Caco-2 (cell line): ENCODE measurements at regions not wholly inside any gene's neighbourhood (a gene's known extent, or its start where the extent isn't known, plus 50 kb on each side); places are given as distances from the start of the nearest gene placed in this dataset.
A peak's percentile ranks its signal among the peaks of the same experiment; 100 is the strongest.

Experiments
- BruUV-seq: library from RNA; stranded (reverse); fragments of 400-500 nt; replicated peaks from 2 replicates; lab custom pipeline; 2021; lab: Mats Ljungman, UMichigan
- CTCF ChIA-PET: fragments of 300-600 bp; sonication (Branson Sonifier 250); formaldehyde crosslinking; loops from one replicate; lab custom pipeline; 2022; ENCODE audit warnings: antibody characterized with exemption; lab: Charles Lee
- POLR2A ChIA-PET: fragments of 300-600 bp; sonication (Branson Sonifier 250); formaldehyde crosslinking; loops from one replicate; lab custom pipeline; 2022; ENCODE audit warnings: antibody characterized with exemption; lab: Charles Lee
- DNase-seq, 2 experiments: peaks; one replicate each; pipeline versions ENCODE4 v3.0.0 to v3.0.0-alpha.2; 2020 to 2022
- H3K27me3 ChIP-seq: replicated peaks from 2 replicates; pipeline ENCODE4 v1.6.0; 2011; ENCODE audit warnings: low read length; ENCODE audit not compliant: control insufficient read depth, insufficient read depth
- H3K36me3 ChIP-seq: 2 replicates; pipeline ENCODE4 v1.5.1; 2011; ENCODE audit warnings: low read length; ENCODE audit not compliant: control insufficient read depth, insufficient read depth
- H3K4me1 ChIP-seq: fragments of 250-450 bp; sonication (Bioruptor Pico); 2 replicates; pipeline ENCODE4 v1.5.1; 2020; ENCODE audit warnings: mild to moderate bottlenecking
- H3K4me3 ChIP-seq: 2 replicates; pipeline ENCODE4 v1.5.1; 2011; ENCODE audit warnings: low read depth, mild to moderate bottlenecking, control low read depth, low read length
- H3K9me3 ChIP-seq: fragments of 250-450 bp; sonication (Bioruptor Pico); 2 replicates; pipeline ENCODE4 v1.5.1; 2020; ENCODE audit warnings: mild to moderate bottlenecking, moderate library complexity
- H3K27ac Mint-ChIP-seq: one replicate; pipeline ENCODE4 v1.8.0; 2022; ENCODE audit warnings: mixed read lengths; ENCODE audit not compliant: unreplicated experiment
- H3K27me3 Mint-ChIP-seq: one replicate; pipeline ENCODE4 v1.8.0; 2022; ENCODE audit warnings: mixed read lengths; ENCODE audit not compliant: insufficient read depth, unreplicated experiment
- H3K36me3 Mint-ChIP-seq: one replicate; pipeline ENCODE4 v1.8.0; 2022; ENCODE audit warnings: mild to moderate bottlenecking, mixed read lengths; ENCODE audit not compliant: insufficient read depth, unreplicated experiment
- H3K4me1 Mint-ChIP-seq: one replicate; pipeline ENCODE4 v1.8.0; 2022; ENCODE audit warnings: low read depth, mixed read lengths; ENCODE audit not compliant: unreplicated experiment
- H3K4me3 Mint-ChIP-seq: one replicate; pipeline ENCODE4 v1.8.0; 2022; ENCODE audit warnings: mild to moderate bottlenecking, moderate library complexity, mixed read lengths; ENCODE audit not compliant: unreplicated experiment
- H3K9me3 Mint-ChIP-seq: one replicate; pipeline ENCODE4 v1.8.0; 2022; ENCODE audit warnings: mixed read lengths; ENCODE audit not compliant: unreplicated experiment
- intact Hi-C: fragments of 100-400 bp; cut with micrococcal nuclease; formaldehyde crosslinking; loops from one replicate; pipeline ENCODE4 v1.10.0; 2022; ENCODE audit not compliant: unreplicated experiment
- TF ChIP-seq, protein P1 (sequence below), 2 experiments: fragments of 200-600 bp in 1 of 2; IDR thresholded peaks; 1 replicate in 1 of 2; 2 replicates in 1 of 2; pipeline versions ENCODE4 v1.5.1 to v1.8.0; 2011 to 2022; ENCODE audit warnings: antibody characterized with exemption in 1 of 2, control low read depth in 1 of 2, inconsistent platforms in 1 of 2, low read depth in 1 of 2, low read length in 1 of 2, mild to moderate bottlenecking in 1 of 2, moderate library complexity in 1 of 2; ENCODE audit not compliant: insufficient read depth in 1 of 2, severe bottlenecking in 1 of 2, unreplicated experiment in 1 of 2

DNA sequence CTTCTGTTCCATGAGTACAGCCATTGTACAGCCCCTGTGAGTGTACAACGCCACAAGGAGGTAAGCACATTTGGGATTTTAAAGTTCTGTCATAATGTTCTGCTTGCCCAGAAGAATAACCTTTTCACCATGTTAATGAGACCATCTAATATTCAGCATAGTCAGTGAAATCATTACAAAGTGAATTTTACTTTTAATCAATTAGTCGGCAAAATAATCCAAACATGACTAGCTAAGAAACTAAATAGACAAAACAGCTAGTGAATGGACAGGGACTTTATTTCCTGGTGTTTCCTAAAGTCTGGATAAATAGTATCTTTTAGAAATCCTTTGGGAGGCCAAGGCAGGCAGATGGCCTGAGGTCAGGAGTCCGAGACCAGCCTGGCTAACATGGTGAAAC is 69.0 kb upstream of the NRSN1 start:
- CTCF ChIA-PET = no interaction called here
- BruUV-seq = no TSS peak
- H3K9me3 ChIP-seq = no peaks in the 10 kb centered on the region

GRCh38 chr6:24060982-24061754 is 64.8 kb upstream of the NRSN1 start:
- Mint-ChIP-seq H3K27ac (no peak overlapping the region), H3K9me3 (peaks cover 13% of the 10 kb centered on the region), H3K4me1 (peaks cover 15% of the 10 kb centered on the region), H3K36me3 (no peaks in the 10 kb centered on the region), H3K27me3 (no peaks in the 10 kb centered on the region), H3K4me3 (no peak overlapping the region)
- CTCF ChIA-PET = no interaction called here
- Histone ChIP-seq H3K4me1 (no peaks in the 10 kb centered on the region), H3K27me3 (no peaks in the 10 kb centered on the region), H3K4me3 (no peak overlapping the region), H3K36me3 (no peaks in the 10 kb centered on the region), H3K9me3 (peaks cover 2% of the 10 kb centered on the region; the same call in 1 of the 2 replicates)
- TF ChIP-seq, protein P1, sequence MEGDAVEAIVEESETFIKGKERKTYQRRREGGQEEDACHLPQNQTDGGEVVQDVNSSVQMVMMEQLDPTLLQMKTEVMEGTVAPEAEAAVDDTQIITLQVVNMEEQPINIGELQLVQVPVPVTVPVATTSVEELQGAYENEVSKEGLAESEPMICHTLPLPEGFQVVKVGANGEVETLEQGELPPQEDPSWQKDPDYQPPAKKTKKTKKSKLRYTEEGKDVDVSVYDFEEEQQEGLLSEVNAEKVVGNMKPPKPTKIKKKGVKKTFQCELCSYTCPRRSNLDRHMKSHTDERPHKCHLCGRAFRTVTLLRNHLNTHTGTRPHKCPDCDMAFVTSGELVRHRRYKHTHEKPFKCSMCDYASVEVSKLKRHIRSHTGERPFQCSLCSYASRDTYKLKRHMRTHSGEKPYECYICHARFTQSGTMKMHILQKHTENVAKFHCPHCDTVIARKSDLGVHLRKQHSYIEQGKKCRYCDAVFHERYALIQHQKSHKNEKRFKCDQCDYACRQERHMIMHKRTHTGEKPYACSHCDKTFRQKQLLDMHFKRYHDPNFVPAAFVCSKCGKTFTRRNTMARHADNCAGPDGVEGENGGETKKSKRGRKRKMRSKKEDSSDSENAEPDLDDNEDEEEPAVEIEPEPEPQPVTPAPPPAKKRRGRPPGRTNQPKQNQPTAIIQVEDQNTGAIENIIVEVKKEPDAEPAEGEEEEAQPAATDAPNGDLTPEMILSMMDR (IDR thresholded peaks at IDR 0.05; ENCODE audit: insufficient read depth in 1 of 2, low read depth in 1 of 2, low read length in 1 of 2, severe bottlenecking in 1 of 2, unreplicated experiment in 1 of 2) = no peak
- BruUV-seq = no TSS peak
- intact Hi-C loops = no loop called here
- DNase-seq = no peak
- POLR2A ChIA-PET = no interaction called here

More for the DNA sequence above, 69.0 kb upstream of the NRSN1 start:
- no peaks in the 10 kb centered on the region for H3K27me3 Mint-ChIP-seq
- H3K27ac Mint-ChIP-seq = no peak overlapping the region
- Histone ChIP-seq H3K27me3 (no peaks in the 10 kb centered on the region), H3K4me3 (no peak overlapping the region), H3K36me3 (no peaks in the 10 kb centered on the region), H3K4me1 (peaks cover 20% of the 10 kb centered on the region)
- no peaks in the 10 kb centered on the region for H3K36me3 Mint-ChIP-seq
- TF ChIP-seq, protein P1 (IDR thresholded peaks at IDR 0.05; ENCODE audit: insufficient read depth in 1 of 2, low read depth in 1 of 2, low read length in 1 of 2, severe bottlenecking in 1 of 2, unreplicated experiment in 1 of 2) = no peak
- H3K4me1 Mint-ChIP-seq = peaks cover 36% of the 10 kb centered on the region
- intact Hi-C loops = no loop called here
- H3K4me3 Mint-ChIP-seq = no peak overlapping the region
- no peak for DNase-seq
- POLR2A ChIA-PET = no interaction called here
- peaks cover 19% of the 10 kb centered on the region for H3K9me3 Mint-ChIP-seq

DNA sequence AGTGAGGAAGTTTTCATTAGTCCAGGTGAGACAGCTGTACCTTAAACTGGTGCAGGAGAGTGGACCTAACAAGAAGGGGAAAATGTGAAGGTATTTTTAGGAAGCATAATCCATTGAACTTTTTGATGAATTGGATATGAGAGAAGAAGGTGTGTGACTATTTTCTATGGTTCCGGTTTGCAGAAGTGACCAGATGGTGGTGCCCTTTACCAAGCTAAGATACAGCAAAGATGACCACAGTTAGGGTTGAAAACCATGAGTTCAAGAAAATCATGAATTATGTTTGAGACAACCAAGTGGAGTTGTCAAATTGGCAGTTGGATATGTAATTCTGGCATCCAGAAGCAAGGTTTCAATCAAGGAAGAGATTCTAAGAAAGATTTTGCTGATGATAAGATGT is 61.9 kb upstream of the NRSN1 start:
- peak; percentile 39 to 58 for DNase-seq
- BruUV-seq = no TSS peak
- Mint-ChIP-seq H3K4me1 (peaks cover 10% of the 10 kb centered on the region), H3K27ac (no peak overlapping the region), H3K9me3 (peaks cover 19% of the 10 kb centered on the region), H3K4me3 (no peak overlapping the region), H3K27me3 (no peaks in the 10 kb centered on the region), H3K36me3 (no peaks in the 10 kb centered on the region)
- Histone ChIP-seq H3K36me3 (no peaks in the 10 kb centered on the region), H3K4me1 (no peaks in the 10 kb centered on the region), H3K27me3 (no peaks in the 10 kb centered on the region), H3K4me3 (no peak overlapping the region), H3K9me3 (peaks cover 5% of the 10 kb centered on the region; the same call in 1 of the 2 replicates)
- POLR2A ChIA-PET = interaction anchor here (0.7 kb wide), 1 partner anchor 490 kb away, joined by 3 read pairs; no protein-coding TSS in a partner anchor
- TF ChIP-seq, protein P1 (IDR thresholded peaks at IDR 0.05; ENCODE audit: insufficient read depth in 1 of 2, low read depth in 1 of 2, low read length in 1 of 2, severe bottlenecking in 1 of 2, unreplicated experiment in 1 of 2) = peak; percentile 53 to 63
- intact Hi-C loops = loop anchor here (1.0 to 2.0 kb wide), 6 partner anchors 85 to 327 kb away; no protein-coding TSS in a partner anchor
- CTCF ChIA-PET = interaction anchor here (1.4 kb wide), 1 partner anchor 293 kb away, joined by 3 read pairs; the partner anchor contains the start of gene DCDC2
